Lung (tissue), 11 donors: ENCODE measurements at regions not wholly inside any gene's neighbourhood (a gene's known extent, or its start where the extent isn't known, plus 50 kb on each side); places are given as distances from the start of the nearest gene placed in this dataset.
A peak's percentile ranks its signal among the peaks of the same experiment; 100 is the strongest.

ENCODE experiments used
- ATAC-seq: fragments of 200-7000 bp; cut with Tn5 transposase; one replicate; pipeline ENCODE4 v1.9.1; 2020; ENCODE audit warnings: moderate number of reproducible peaks; ENCODE audit not compliant: insufficient read depth, low FRiP score
- DNase-seq, 3 donors: peaks; one replicate each; pipeline ENCODE4 v3.0.0-alpha.2; 2013 to 2017
- H3K27ac ChIP-seq, 2 donors: one replicate each; pipeline ENCODE4 v1.5.1; 2013; ENCODE audit warnings: mild to moderate bottlenecking in 2 of 2, moderate library complexity in 2 of 2, control low read depth in 1 of 2, inconsistent platforms in 1 of 2, low read depth in 1 of 2, low read length in 1 of 2
- H3K27me3 ChIP-seq, 3 donors: one replicate each; pipeline ENCODE4 v1.5.1; 2013; ENCODE audit warnings: low read length in 2 of 3; ENCODE audit not compliant: control insufficient read depth in 3 of 3, insufficient read depth in 3 of 3
- H3K36me3 ChIP-seq, 4 donors: one replicate each; pipeline ENCODE4 v1.5.1; 2013; ENCODE audit warnings: low read length in 4 of 4, mild to moderate bottlenecking in 1 of 4, moderate library complexity in 1 of 4; ENCODE audit not compliant: control insufficient read depth in 4 of 4, insufficient read depth in 4 of 4
- H3K4me1 ChIP-seq, 5 donors: one replicate each; pipeline ENCODE4 v1.5.1; 2013; ENCODE audit warnings: low read length in 5 of 5, mild to moderate bottlenecking in 2 of 5, moderate library complexity in 1 of 5; ENCODE audit not compliant: control insufficient read depth in 5 of 5, insufficient read depth in 5 of 5
- H3K4me3 ChIP-seq: one replicate; pipeline ENCODE4 v1.5.1; 2013; ENCODE audit warnings: mild to moderate bottlenecking, control low read depth, moderate library complexity
- H3K9ac ChIP-seq, 2 donors: one replicate each; pipeline ENCODE4 v1.5.1; 2013; ENCODE audit warnings: low read length in 2 of 2, control low read depth in 1 of 2; ENCODE audit not compliant: insufficient read depth in 1 of 2
- H3K9me3 ChIP-seq, 4 donors: one replicate each; pipeline ENCODE4 v1.5.1; 2013; ENCODE audit warnings: low read length in 3 of 4, mild to moderate bottlenecking in 1 of 4, moderate library complexity in 1 of 4; ENCODE audit not compliant: control insufficient read depth in 4 of 4, insufficient read depth in 3 of 4
- CTCF ChIP-seq: IDR thresholded peaks from 2 replicates; pipeline ENCODE4 v1.5.1; 2012; ENCODE audit warnings: mild to moderate bottlenecking; ENCODE audit errors: control extremely low read depth, extremely low read depth
- WGBS, 2 donors: extraction: QIAGEN DNeasy Blood & Tissue Kit; methylation state at CpG; one replicate each; pipeline ENCODE4 v1.1.7; 2013; 5-methylcytosine and 5-hydroxymethylcytosine counted together
- donor health status: control.
- donor health status: control.
- donor health status: Bipolar disorder and iron deficiency.
- donor health status: healthy.
- donor health status: DM: yes; HTN: yes; CAD: no.

- H3K9ac ChIP-seq: no peak overlapping the region
- 75 to 81% methylated on average over 1 of the region's 1 CpG for WGBS, 2 donors
- H3K27ac ChIP-seq: no peak overlapping the region
- no peaks in the 10 kb centered on the region for H3K27me3 ChIP-seq
- peaks cover 0 to 2% (median 0%) of the 10 kb centered on the region in 4 donors for H3K9me3 ChIP-seq
- peaks cover 0 to 16% (median 0%) of the 10 kb centered on the region in 5 donors for H3K4me1 ChIP-seq
- H3K4me3 ChIP-seq: no peak overlapping the region
- H3K36me3 ChIP-seq: no peaks in the 10 kb centered on the region
- no peak for DNase-seq
- ATAC-seq: no peak
- no peak for TF ChIP-seq CTCF
Measured at GRCh38 chr2:7925506-7925905, 756.4 kb upstream of the ID2 start.

GRCh38 chr2:7927691-7928090, 754.2 kb upstream of the ID2 start:
- peaks cover 0 to 32% (median 4%) of the 10 kb centered on the region in 5 donors for H3K4me1 ChIP-seq
- no peak for ATAC-seq
- no peak overlapping the region for H3K4me3 ChIP-seq
- peaks cover 0 to 2% (median 0%) of the 10 kb centered on the region in 4 donors for H3K9me3 ChIP-seq
- no peak overlapping the region for H3K9ac ChIP-seq
- no peak for TF ChIP-seq CTCF
- DNase-seq: peak in 2 of 3 donors; percentile 61 to 72
- no peaks in the 10 kb centered on the region for H3K27me3 ChIP-seq
- WGBS, 2 donors: 67 to 74% methylated on average over 2 of the region's 2 CpGs
- no peaks in the 10 kb centered on the region for H3K36me3 ChIP-seq
- H3K27ac ChIP-seq: no peak overlapping the region

- 83 to 90% methylated on average over 9 of the region's 9 CpGs for WGBS, 2 donors
- H3K36me3 ChIP-seq: no peaks in the 10 kb centered on the region
- H3K4me1 ChIP-seq: peaks cover 0 to 32% (median 4%) of the 10 kb centered on the region in 5 donors
- H3K27ac ChIP-seq: no peak overlapping the region
- no peak for ATAC-seq
- no peak overlapping the region for H3K4me3 ChIP-seq
- H3K9ac ChIP-seq: no peak overlapping the region
- DNase-seq: peak in 2 of 3 donors; percentile 54 to 72
- no peak for TF ChIP-seq CTCF
- no peaks in the 10 kb centered on the region for H3K9me3 ChIP-seq
- H3K27me3 ChIP-seq: no peaks in the 10 kb centered on the region
Measured at GRCh38 chr2:7929281-7929680, 752.6 kb upstream of the ID2 start.
